Mesendoderm (in vitro differentiated cells): ENCODE measurements at regions not wholly inside any gene's neighbourhood (a gene's known extent, or its start where the extent isn't known, plus 50 kb on each side); places are given as distances from the start of the nearest gene placed in this dataset.

Experiments
- DNase-seq: peaks from one replicate; pipeline ENCODE4 v3.0.0; 2013
- H2AK5ac ChIP-seq: 2 replicates; pipeline ENCODE4 v1.6.1; 2013; ENCODE audit warnings: low read length, inconsistent platforms
- H2BK120ac ChIP-seq: 2 replicates; pipeline ENCODE4 v1.6.1; 2013; ENCODE audit warnings: low read depth, mild to moderate bottlenecking, low read length, moderate library complexity, mixed read lengths
- H2BK15ac ChIP-seq: replicated peaks from 2 replicates; pipeline ENCODE4 v1.6.1; 2013; ENCODE audit warnings: low read depth, mild to moderate bottlenecking, moderate library complexity
- H2BK5ac ChIP-seq: 2 replicates; pipeline ENCODE4 v1.6.1; 2013; ENCODE audit warnings: low read length, inconsistent platforms
- H3K18ac ChIP-seq: 2 replicates; pipeline ENCODE4 v1.6.1; 2013; ENCODE audit warnings: mild to moderate bottlenecking, low read length, mixed read lengths
- H3K23ac ChIP-seq: one replicate; pipeline ENCODE4 v1.6.1; 2013; ENCODE audit warnings: low read length
- H3K27ac ChIP-seq: 2 replicates; pipeline ENCODE4 v1.5.1; 2013; ENCODE audit warnings: low read depth, mild to moderate bottlenecking, inconsistent platforms, low read length, moderate library complexity
- H3K27me3 ChIP-seq: 2 replicates; pipeline ENCODE4 v1.6.1; 2013; ENCODE audit warnings: low read length, control low read depth, mild to moderate bottlenecking, inconsistent platforms; ENCODE audit not compliant: insufficient read depth, poor library complexity
- H3K36me3 ChIP-seq: 2 replicates; pipeline ENCODE4 v1.6.1; 2013; ENCODE audit warnings: low read length, inconsistent platforms; ENCODE audit not compliant: control insufficient read depth, insufficient read depth
- H3K4ac ChIP-seq: one replicate; pipeline ENCODE4 v1.6.1; 2013; ENCODE audit warnings: low read depth, mild to moderate bottlenecking, low read length, moderate library complexity
- H3K4me1 ChIP-seq: 2 replicates; pipeline ENCODE4 v1.6.1; 2013; ENCODE audit warnings: low read depth, low read length, inconsistent platforms; ENCODE audit not compliant: control insufficient read depth
- H3K4me2 ChIP-seq: 2 replicates; pipeline ENCODE4 v1.6.1; 2013; ENCODE audit warnings: low read length
- H3K4me3 ChIP-seq: 2 replicates; pipeline ENCODE4 v1.5.1; 2013; ENCODE audit warnings: mild to moderate bottlenecking, low read length
- H3K56ac ChIP-seq: one replicate; pipeline ENCODE4 v1.6.1; 2013; ENCODE audit warnings: low read length
- H3K79me1 ChIP-seq: 2 replicates; pipeline ENCODE4 v1.6.1; 2013; ENCODE audit warnings: low read length, inconsistent platforms
- H3K79me2 ChIP-seq: 2 replicates; pipeline ENCODE4 v1.6.1; 2013; ENCODE audit warnings: mild to moderate bottlenecking, low read length; ENCODE audit not compliant: control insufficient read depth, insufficient read depth
- H3K9ac ChIP-seq: 2 replicates; pipeline ENCODE4 v1.6.1; 2013; ENCODE audit warnings: low read length, inconsistent platforms
- H4K5ac ChIP-seq: one replicate; pipeline ENCODE4 v1.6.1; 2013; ENCODE audit warnings: low read length
- H4K8ac ChIP-seq: one replicate; pipeline ENCODE4 v1.6.1; 2013; ENCODE audit warnings: low read depth, mild to moderate bottlenecking, control low read depth, low read length, moderate library complexity
- WGBS: extraction: QIAGEN DNeasy Blood & Tissue Kit; methylation state at CpG from one replicate; pipeline ENCODE4 v1.1.7; 2013; ENCODE audit warnings: low lambda C conversion rate, missing lambda C conversion rate; ENCODE audit not compliant: insufficient coverage; ENCODE audit errors: extremely low coverage; 5-methylcytosine and 5-hydroxymethylcytosine counted together

GRCh38 chr4:100295792-100296191, 105.5 kb upstream of the DDIT4L start:
- H2BK5ac ChIP-seq: no peak overlapping the region
- no peaks in the 10 kb centered on the region for H3K79me2 ChIP-seq
- no peak overlapping the region for H2AK5ac ChIP-seq
- peaks cover under 1% of the 10 kb centered on the region for H3K4me1 ChIP-seq
- no peak overlapping the region for H3K18ac ChIP-seq
- WGBS: no CpG with 5 or more reads among the region's 2 CpGs
- no peak overlapping the region for H3K4me3 ChIP-seq
- no peak overlapping the region for H3K9ac ChIP-seq
- no peak overlapping the region for H3K4ac ChIP-seq
- no peak for DNase-seq
- no peak overlapping the region for H3K23ac ChIP-seq
- H3K79me1 ChIP-seq: no peaks in the 10 kb centered on the region
- no peak overlapping the region for H4K8ac ChIP-seq
- H3K56ac ChIP-seq: no peak overlapping the region
- no peak overlapping the region for H2BK15ac ChIP-seq
- no peaks in the 10 kb centered on the region for H3K27me3 ChIP-seq
- no peak overlapping the region for H3K27ac ChIP-seq
- H3K36me3 ChIP-seq: no peaks in the 10 kb centered on the region
- no peak overlapping the region for H4K5ac ChIP-seq
- H3K4me2 ChIP-seq: no peak overlapping the region
- H2BK120ac ChIP-seq: no peak overlapping the region

GRCh38 chr4:100294356-100294755, 104.1 kb upstream of the DDIT4L start:
- no peaks in the 10 kb centered on the region for H3K36me3 ChIP-seq
- DNase-seq: no peak
- H3K56ac ChIP-seq: no peak overlapping the region
- no peak overlapping the region for H3K18ac ChIP-seq
- no peak overlapping the region for H3K4me2 ChIP-seq
- no peak overlapping the region for H4K8ac ChIP-seq
- H3K79me2 ChIP-seq: no peaks in the 10 kb centered on the region
- H3K4ac ChIP-seq: no peak overlapping the region
- H2BK5ac ChIP-seq: no peak overlapping the region
- peaks cover 3% of the 10 kb centered on the region for H3K4me1 ChIP-seq
- H2BK120ac ChIP-seq: no peak overlapping the region
- no peak overlapping the region for H3K4me3 ChIP-seq
- H3K27ac ChIP-seq: no peak overlapping the region
- WGBS: no CpG with 5 or more reads among the region's 1 CpG
- H4K5ac ChIP-seq: no peak overlapping the region
- no peak overlapping the region for H2AK5ac ChIP-seq
- H3K23ac ChIP-seq: no peak overlapping the region
- H2BK15ac ChIP-seq: no peak overlapping the region
- H3K79me1 ChIP-seq: no peaks in the 10 kb centered on the region
- no peak overlapping the region for H3K9ac ChIP-seq
- no peaks in the 10 kb centered on the region for H3K27me3 ChIP-seq

GRCh38 chr4:100290585-100290984, 100.3 kb upstream of the DDIT4L start:
- H4K8ac ChIP-seq: no peak overlapping the region
- H3K79me2 ChIP-seq: no peaks in the 10 kb centered on the region
- DNase-seq: peak; percentile 51
- no peak overlapping the region for H4K5ac ChIP-seq
- H3K27ac ChIP-seq: no peak overlapping the region
- WGBS: no CpG with 5 or more reads among the region's 2 CpGs
- no peaks in the 10 kb centered on the region for H3K79me1 ChIP-seq
- H3K4me2 ChIP-seq: no peak overlapping the region
- H3K27me3 ChIP-seq: no peaks in the 10 kb centered on the region
- H3K9ac ChIP-seq: no peak overlapping the region
- H3K4ac ChIP-seq: no peak overlapping the region
- H3K36me3 ChIP-seq: no peaks in the 10 kb centered on the region
- no peak overlapping the region for H2BK120ac ChIP-seq
- H3K18ac ChIP-seq: no peak overlapping the region
- no peak overlapping the region for H2BK5ac ChIP-seq
- no peak overlapping the region for H3K4me3 ChIP-seq
- H3K56ac ChIP-seq: no peak overlapping the region
- H2AK5ac ChIP-seq: no peak overlapping the region
- H3K23ac ChIP-seq: no peak overlapping the region
- no peak overlapping the region for H2BK15ac ChIP-seq
- H3K4me1 ChIP-seq: peaks cover 5% of the 10 kb centered on the region

- Histone ChIP-seq H2BK5ac (no peak overlapping the region), H3K9ac (no peak overlapping the region), H3K4me3 (no peak overlapping the region), H4K5ac (no peak overlapping the region), H3K23ac (no peak overlapping the region), H3K18ac (peak overlapping the region; percentile 51), H3K36me3 (no peaks in the 10 kb centered on the region), H4K8ac (no peak overlapping the region), H3K4ac (no peak overlapping the region), H2BK120ac (peak overlapping the region; percentile 73), H3K79me1 (no peaks in the 10 kb centered on the region), H3K4me2 (no peak overlapping the region), H3K56ac (no peak overlapping the region), H2AK5ac (no peak overlapping the region), H3K27me3 (no peaks in the 10 kb centered on the region), H2BK15ac (no peak overlapping the region), H3K79me2 (no peaks in the 10 kb centered on the region), H3K27ac (no peak overlapping the region), H3K4me1 (peaks cover 5% of the 10 kb centered on the region)
- WGBS: no CpG with 5 or more reads among the region's 1 CpG
- DNase-seq: no peak
These were observed 99.7 kb upstream of the DDIT4L start for GRCh38 chr4:100289946-100290345.

- Histone ChIP-seq H3K23ac (no peak overlapping the region), H3K18ac (no peak overlapping the region), H2BK120ac (no peak overlapping the region), H3K4me3 (no peak overlapping the region), H3K27me3 (no peaks in the 10 kb centered on the region), H3K4me1 (peaks cover 5% of the 10 kb centered on the region), H3K36me3 (no peaks in the 10 kb centered on the region), H4K8ac (no peak overlapping the region), H2BK15ac (no peak overlapping the region), H2BK5ac (no peak overlapping the region), H3K4ac (no peak overlapping the region), H4K5ac (no peak overlapping the region), H3K79me1 (no peaks in the 10 kb centered on the region), H3K27ac (no peak overlapping the region), H2AK5ac (no peak overlapping the region), H3K9ac (no peak overlapping the region), H3K79me2 (no peaks in the 10 kb centered on the region), H3K4me2 (no peak overlapping the region), H3K56ac (no peak overlapping the region)
- WGBS: no CpG with 5 or more reads among the region's 1 CpG
- DNase-seq: peak; percentile 64
These were observed 99.2 kb upstream of the DDIT4L start for GRCh38 chr4:100289530-100289888.

- Histone ChIP-seq H3K79me2 (no peaks in the 10 kb centered on the region), H3K23ac (no peak overlapping the region), H3K27me3 (no peaks in the 10 kb centered on the region), H2BK5ac (no peak overlapping the region), H3K36me3 (no peaks in the 10 kb centered on the region), H3K56ac (no peak overlapping the region), H2AK5ac (no peak overlapping the region), H3K4ac (no peak overlapping the region), H3K4me3 (no peak overlapping the region), H3K4me1 (peaks cover 5% of the 10 kb centered on the region), H3K4me2 (no peak overlapping the region), H3K9ac (no peak overlapping the region), H2BK120ac (no peak overlapping the region), H3K27ac (no peak overlapping the region), H2BK15ac (no peak overlapping the region), H4K8ac (no peak overlapping the region), H3K18ac (no peak overlapping the region), H3K79me1 (no peaks in the 10 kb centered on the region), H4K5ac (no peak overlapping the region)
- DNase-seq: no peak
- WGBS: 100% methylated on average over 1 of the region's 5 CpGs
These were observed 98.7 kb upstream of the DDIT4L start for GRCh38 chr4:100288811-100289529.
